Adipocyte (in vitro differentiated cells): ENCODE measurements at regions not wholly inside any gene's neighbourhood (a gene's known extent, or its start where the extent isn't known, plus 50 kb on each side); places are given as distances from the start of the nearest gene placed in this dataset.
A peak's percentile ranks its signal among the peaks of the same experiment; 100 is the strongest.

ENCODE experiments used
- DNase-seq: peaks from one replicate; pipeline ENCODE4 v3.0.0-alpha.2; 2015; ENCODE audit warnings: low read depth
- H3K27me3 ChIP-seq: replicated peaks from 2 replicates; pipeline ENCODE4 v1.7.0; 2013; ENCODE audit warnings: mild to moderate bottlenecking, low read length, moderate library complexity; ENCODE audit not compliant: control insufficient read depth, insufficient read depth
- H3K36me3 ChIP-seq: 2 replicates; pipeline ENCODE4 v1.7.0; 2013; ENCODE audit warnings: low read length, mild to moderate bottlenecking, moderate library complexity; ENCODE audit not compliant: control insufficient read depth, insufficient read depth, severe bottlenecking
- H3K4me1 ChIP-seq: 2 replicates; pipeline ENCODE4 v1.7.0; 2013; ENCODE audit warnings: mild to moderate bottlenecking, low read length, moderate library complexity; ENCODE audit not compliant: control insufficient read depth, insufficient read depth
- H3K4me3 ChIP-seq: 2 replicates; pipeline ENCODE4 v1.7.0; 2013; ENCODE audit warnings: mild to moderate bottlenecking, low read length, moderate library complexity
- H3K9ac ChIP-seq: 2 replicates; pipeline ENCODE4 v1.7.0; 2013; ENCODE audit warnings: mild to moderate bottlenecking, low read length, moderate library complexity
- H3K9me3 ChIP-seq: 2 replicates; pipeline ENCODE4 v1.7.0; 2013; ENCODE audit warnings: mild to moderate bottlenecking, low read length, moderate library complexity; ENCODE audit not compliant: control insufficient read depth

GRCh38 chr15:48058371-48058770, 62.4 kb upstream of the SLC24A5 start:
- Histone ChIP-seq H3K27me3 (peaks cover 2% of the 10 kb centered on the region), H3K4me1 (peaks cover 4% of the 10 kb centered on the region), H3K9ac (no peak overlapping the region), H3K9me3 (no peaks in the 10 kb centered on the region), H3K4me3 (no peak overlapping the region), H3K36me3 (no peaks in the 10 kb centered on the region)
- DNase-seq = no peak

DNA sequence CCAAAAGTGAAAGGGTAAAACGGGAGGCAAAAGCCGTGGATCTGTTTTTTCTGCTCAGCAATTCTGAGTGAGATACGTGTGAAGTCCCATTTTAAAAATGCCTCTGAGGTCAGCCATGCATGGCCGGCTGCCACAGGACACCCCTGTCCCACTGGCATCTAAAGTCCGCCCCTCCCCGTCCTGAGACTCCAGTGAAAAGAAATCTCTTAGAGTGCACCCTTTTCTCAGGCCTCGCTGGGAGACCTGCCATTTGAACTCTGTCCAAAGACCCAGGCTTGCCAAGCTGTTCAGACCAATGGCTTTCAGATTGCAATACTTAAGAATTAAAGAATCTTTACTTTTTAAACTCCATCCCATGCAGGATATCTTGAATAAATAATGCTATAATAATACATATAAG, 61.0 kb upstream of the SLC24A5 start:
- H3K27me3 ChIP-seq = peaks cover 6% of the 10 kb centered on the region
- DNase-seq = peak; percentile 3
- H3K9ac ChIP-seq = no peak overlapping the region
- peak overlapping the region; percentile 56 for H3K4me3 ChIP-seq
- H3K4me1 ChIP-seq = peaks cover 12% of the 10 kb centered on the region
- H3K9me3 ChIP-seq = no peaks in the 10 kb centered on the region
- H3K36me3 ChIP-seq = no peaks in the 10 kb centered on the region

GRCh38 chr15:48060396-48060795, 60.4 kb upstream of the SLC24A5 start:
- no peaks in the 10 kb centered on the region for H3K36me3 ChIP-seq
- H3K4me1 ChIP-seq = peaks cover 16% of the 10 kb centered on the region
- peak; percentile 4 for DNase-seq

DNA sequence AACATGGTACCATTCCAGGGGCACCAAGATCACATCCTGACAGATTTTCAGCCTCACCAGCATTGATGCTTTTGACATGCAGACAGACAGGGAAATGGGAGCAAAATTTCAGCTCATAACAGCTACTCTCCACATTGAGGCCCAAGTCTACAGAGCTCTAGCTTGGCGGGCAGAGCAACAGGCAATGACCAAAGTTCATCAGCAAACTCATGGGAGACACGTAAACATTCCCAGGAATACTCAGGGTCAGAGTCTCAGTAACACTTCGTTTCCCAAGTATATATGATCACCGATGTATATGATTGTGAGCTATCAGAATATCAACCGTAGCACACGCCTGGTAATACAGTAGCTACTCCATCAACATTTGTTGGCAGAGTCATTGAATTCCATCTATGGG, 59.2 kb upstream of the SLC24A5 start:
- Histone ChIP-seq H3K36me3 (no peaks in the 10 kb centered on the region), H3K9me3 (no peaks in the 10 kb centered on the region), H3K4me1 (peaks cover 16% of the 10 kb centered on the region), H3K4me3 (no peak overlapping the region), H3K27me3 (peaks cover 9% of the 10 kb centered on the region), H3K9ac (no peak overlapping the region)
- no peak for DNase-seq

More at GRCh38 chr15:48060396-48060795, 60.4 kb upstream of the SLC24A5 start:
- no peak overlapping the region for H3K4me3 ChIP-seq
- H3K9ac ChIP-seq = no peak overlapping the region
- peaks cover 6% of the 10 kb centered on the region for H3K27me3 ChIP-seq
- no peaks in the 10 kb centered on the region for H3K9me3 ChIP-seq

GRCh38 chr15:48062148-48062872, 58.5 kb upstream of the SLC24A5 start:
- Histone ChIP-seq H3K36me3 (no peaks in the 10 kb centered on the region), H3K9ac (no peak overlapping the region), H3K4me3 (no peak overlapping the region), H3K27me3 (peaks cover 11% of the 10 kb centered on the region), H3K4me1 (peaks cover 16% of the 10 kb centered on the region), H3K9me3 (no peaks in the 10 kb centered on the region)
- peak; percentile 16 for DNase-seq

DNA sequence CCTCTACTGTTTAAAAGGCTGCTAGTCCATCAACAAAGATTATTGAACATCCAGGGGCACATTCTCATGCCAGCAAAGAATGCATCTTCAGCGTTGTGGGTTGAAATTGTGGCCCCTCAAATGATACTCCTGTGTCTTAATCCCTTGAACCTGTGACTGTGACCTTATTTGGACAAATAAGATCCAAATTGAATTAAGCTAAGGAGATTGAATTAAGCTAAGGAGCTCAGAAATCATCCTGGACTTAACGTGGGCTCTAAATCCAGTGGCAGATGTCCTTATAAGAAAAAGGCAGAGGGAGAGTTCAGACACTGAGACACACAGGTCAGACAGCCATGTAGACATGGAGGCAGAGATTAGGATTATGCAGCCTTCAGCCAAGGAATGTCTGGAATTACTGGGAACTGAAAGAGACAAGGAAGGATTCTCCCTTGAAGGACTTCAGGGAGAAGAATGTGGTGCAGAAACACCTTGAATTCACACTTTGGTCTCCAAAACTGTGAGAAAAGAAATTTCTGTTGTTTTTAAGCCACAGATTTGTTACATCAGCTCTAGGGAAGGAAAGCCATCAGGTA, 57.3 kb upstream of the SLC24A5 start:
- Histone ChIP-seq H3K9me3 (no peaks in the 10 kb centered on the region), H3K36me3 (no peaks in the 10 kb centered on the region), H3K9ac (no peak overlapping the region), H3K4me3 (no peak overlapping the region), H3K4me1 (peaks cover 16% of the 10 kb centered on the region), H3K27me3 (peaks cover 11% of the 10 kb centered on the region)
- DNase-seq = no peak

GRCh38 chr15:48064421-48064820, 56.4 kb upstream of the SLC24A5 start:
- H3K36me3 ChIP-seq = no peaks in the 10 kb centered on the region
- peaks cover 11% of the 10 kb centered on the region for H3K27me3 ChIP-seq
- no peak overlapping the region for H3K9ac ChIP-seq
- peaks cover 16% of the 10 kb centered on the region for H3K4me1 ChIP-seq
- no peaks in the 10 kb centered on the region for H3K9me3 ChIP-seq
- H3K4me3 ChIP-seq = no peak overlapping the region
- DNase-seq = no peak

DNA sequence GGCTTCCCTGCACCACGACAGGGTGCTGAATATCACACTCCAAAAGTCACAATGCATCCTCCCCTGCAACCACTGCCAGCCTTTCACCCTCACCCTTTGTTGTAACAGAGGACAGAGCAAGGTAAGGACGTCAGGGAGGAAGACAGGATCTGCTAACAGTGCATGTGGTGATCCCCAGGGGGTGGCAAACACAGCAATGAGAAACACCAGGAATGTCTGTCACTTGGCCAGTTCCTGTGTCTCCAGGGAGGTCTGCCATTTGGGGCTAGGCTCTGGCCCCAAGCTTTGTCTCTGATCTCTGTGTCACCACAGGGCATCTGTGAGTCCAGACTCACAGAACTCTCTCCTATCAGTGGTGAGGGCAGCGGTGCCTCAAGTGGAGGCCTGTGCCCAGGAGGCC, 54.3 kb upstream of the SLC24A5 start:
- Histone ChIP-seq H3K27me3 (peaks cover 11% of the 10 kb centered on the region), H3K9me3 (peaks cover 7% of the 10 kb centered on the region), H3K36me3 (no peaks in the 10 kb centered on the region), H3K4me1 (peaks cover 13% of the 10 kb centered on the region), H3K4me3 (no peak overlapping the region), H3K9ac (no peak overlapping the region)
- no peak for DNase-seq
